ENCODE measurements at regions not wholly inside any gene's neighbourhood (a gene's known extent, or its start where the extent isn't known, plus 50 kb on each side); places are given as distances from the start of the nearest gene placed in this dataset.

- TF ChIP-seq EZH2 (IDR thresholded peaks at IDR 0.05; ENCODE audit: insufficient read depth, low read length) (no peak), CTCF (IDR thresholded peaks at IDR 0.05; ENCODE audit: insufficient read depth, low read depth, low read length) (no peak)
Measured at GRCh38 chr7:25722856-25723255, 429.1 kb upstream of the NFE2L3 start.

Data from astrocyte (in vitro differentiated cells and primary cell).